22Rv1 (cell line): ENCODE measurements at regions not wholly inside any gene's neighbourhood (a gene's known extent, or its start where the extent isn't known, plus 50 kb on each side); places are given as distances from the start of the nearest gene placed in this dataset.

ENCODE experiments used
- CTCF ChIP-seq: fragments of 450-650 bp; IDR thresholded peaks from 2 replicates; pipeline ENCODE4 v1.5.1; 2017; ENCODE audit warnings: mild to moderate bottlenecking
- ZFX ChIP-seq: fragments of 450-650 bp; IDR thresholded peaks from 2 replicates; pipeline ENCODE4 v1.6.1; 2017; ENCODE audit warnings: antibody characterized with exemption, borderline replicate concordance

GRCh38 chr12:13299457-13299856 is 102.9 kb downstream of the EMP1 start:
- TF ChIP-seq CTCF, result no peak
- no peak for TF ChIP-seq ZFX
